Islet precursor cell (in vitro differentiated cells): ENCODE measurements at regions not wholly inside any gene's neighbourhood (a gene's known extent, or its start where the extent isn't known, plus 50 kb on each side); places are given as distances from the start of the nearest gene placed in this dataset.

Experiments
- DNase-seq: peaks from one replicate; pipeline ENCODE4 v3.0.0-alpha.2; 2018

DNA sequence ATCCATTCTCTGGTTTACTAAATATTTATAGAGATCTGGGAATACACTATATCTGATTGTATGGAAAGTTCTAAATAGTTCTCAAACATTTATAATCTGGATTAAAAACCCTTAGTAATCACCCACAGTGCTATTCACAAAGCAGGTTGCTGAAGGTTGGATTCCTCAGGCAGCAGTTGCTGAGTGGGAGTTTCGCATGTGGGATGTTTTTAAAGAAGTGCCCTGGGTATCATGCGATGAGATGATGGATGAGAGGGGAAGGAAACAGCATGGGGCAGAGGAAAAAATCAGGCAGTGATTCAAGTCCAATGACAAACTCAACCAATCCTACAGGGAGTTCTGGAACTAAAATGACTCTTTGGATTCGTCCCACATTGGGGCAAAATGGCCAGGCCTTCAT lies 85.3 kb upstream of the GALNT2 start:
- no peak for DNase-seq

- no peak for DNase-seq
Measured at GRCh38 chr1:229984310-229984991, 82.6 kb upstream of the GALNT2 start.

DNA sequence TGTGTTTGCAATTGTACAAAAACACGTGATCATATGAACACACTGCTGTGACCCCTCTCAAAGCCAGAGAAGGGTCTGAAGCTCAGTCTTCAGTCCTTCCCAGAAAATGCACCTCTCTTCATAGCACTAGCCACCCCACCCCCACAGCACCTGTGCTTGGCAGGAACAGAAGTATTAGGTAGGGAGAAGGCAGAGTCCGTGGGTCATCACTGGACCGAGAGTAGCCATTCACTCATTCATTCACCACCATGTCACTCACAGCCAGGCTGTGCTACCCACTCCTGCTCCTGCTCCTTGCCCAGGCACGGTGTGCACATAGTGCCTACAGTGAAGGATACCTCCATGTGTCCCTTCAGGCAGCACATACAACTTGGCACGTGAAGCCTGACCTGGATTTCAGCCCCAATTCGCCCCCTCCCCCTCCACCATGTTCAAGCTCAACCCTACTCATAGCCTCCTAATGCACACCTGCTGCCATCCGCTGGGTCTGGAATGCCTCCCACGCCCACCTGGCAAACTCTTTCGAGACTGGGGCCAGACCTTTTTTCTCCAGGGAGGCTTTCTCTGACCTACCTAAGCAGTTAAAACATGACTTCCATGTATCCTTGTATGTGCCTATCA lies 81.9 kb upstream of the GALNT2 start:
- DNase-seq = no peak

- DNase-seq = no peak
Measured at GRCh38 chr1:229985613-229986010, 81.4 kb upstream of the GALNT2 start.

DNA sequence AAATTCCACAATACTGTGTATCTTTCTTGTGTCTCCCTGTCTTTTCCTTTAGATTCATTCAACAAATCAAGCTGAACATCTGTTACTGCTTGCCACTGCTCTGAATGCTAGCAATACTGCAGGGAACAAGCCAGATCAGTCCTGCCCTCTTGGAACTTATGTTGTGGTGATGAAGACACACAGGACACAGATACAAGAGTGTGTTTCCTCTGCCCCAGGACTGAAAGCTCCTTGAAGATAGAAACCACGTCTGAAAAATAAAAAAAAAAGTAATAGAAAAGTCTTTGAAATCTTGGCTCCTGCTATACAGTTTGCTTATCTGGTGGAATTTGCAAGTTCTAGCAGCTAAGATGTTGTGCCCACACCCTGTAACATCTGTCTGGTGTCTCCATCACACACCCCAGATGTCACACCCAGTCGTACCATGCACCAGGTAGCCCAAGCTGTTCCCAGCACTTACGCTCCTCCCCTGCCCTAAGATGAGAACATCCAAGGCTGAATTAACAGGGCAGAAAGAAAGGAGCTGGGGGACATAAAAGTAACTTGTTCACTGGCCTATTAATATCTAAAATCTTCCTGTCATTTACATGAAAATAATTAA lies 80.2 kb upstream of the GALNT2 start:
- DNase-seq = no peak

- no peak for DNase-seq
Measured at GRCh38 chr1:229987953-229988352, 79.1 kb upstream of the GALNT2 start.

- DNase-seq = no peak
Measured at GRCh38 chr1:229988534-229988933, 78.5 kb upstream of the GALNT2 start.

DNA sequence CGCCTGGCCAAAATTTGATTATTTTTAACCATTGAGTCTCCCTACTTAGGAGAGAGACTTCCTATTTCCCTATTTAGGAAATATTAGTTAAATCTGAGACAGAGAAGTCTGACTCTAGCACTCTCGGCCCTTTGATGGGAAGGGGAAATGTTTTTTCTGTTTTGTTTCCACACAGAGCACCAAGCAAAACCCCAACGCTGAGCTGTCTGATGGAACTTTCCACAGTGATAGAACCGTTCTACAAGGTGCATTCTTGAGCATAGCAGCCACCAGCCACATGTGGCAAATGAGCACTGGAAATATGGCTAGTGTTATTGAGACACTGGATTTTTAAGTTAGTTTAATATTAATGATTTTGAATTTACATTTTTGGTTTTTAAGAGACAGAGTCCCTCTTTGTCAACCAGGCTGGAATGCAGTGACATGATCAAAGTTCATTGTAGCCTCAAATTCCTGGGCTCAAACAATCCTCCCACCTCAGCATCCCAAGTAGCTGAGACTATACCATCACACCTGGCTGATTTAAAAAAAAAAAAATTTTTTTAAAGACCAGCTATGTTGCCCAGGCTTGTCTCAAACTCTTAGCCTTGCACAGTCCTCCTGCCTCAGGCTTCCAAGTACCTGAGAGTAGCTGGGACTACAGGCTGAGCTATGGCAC lies 77.3 kb upstream of the GALNT2 start:
- no peak for DNase-seq

GRCh38 chr1:229990326-229990725 lies 76.7 kb upstream of the GALNT2 start:
- DNase-seq = no peak

- DNase-seq = no peak
Measured at GRCh38 chr1:229991104-229991513, 75.9 kb upstream of the GALNT2 start.

GRCh38 chr1:229991724-229992333 lies 75.2 kb upstream of the GALNT2 start:
- no peak for DNase-seq

- DNase-seq = no peak
Measured at GRCh38 chr1:229993060-229993459, 74.0 kb upstream of the GALNT2 start.

- no peak for DNase-seq
Measured at GRCh38 chr1:229993894-229994293, 73.1 kb upstream of the GALNT2 start.

- no peak for DNase-seq
Measured at GRCh38 chr1:229999004-229999670, 67.9 kb upstream of the GALNT2 start.

- DNase-seq = no peak
Measured at GRCh38 chr1:230000493-230001184, 66.4 kb upstream of the GALNT2 start.

- DNase-seq = no peak
Measured at GRCh38 chr1:230002164-230002803, 64.8 kb upstream of the GALNT2 start.

DNA sequence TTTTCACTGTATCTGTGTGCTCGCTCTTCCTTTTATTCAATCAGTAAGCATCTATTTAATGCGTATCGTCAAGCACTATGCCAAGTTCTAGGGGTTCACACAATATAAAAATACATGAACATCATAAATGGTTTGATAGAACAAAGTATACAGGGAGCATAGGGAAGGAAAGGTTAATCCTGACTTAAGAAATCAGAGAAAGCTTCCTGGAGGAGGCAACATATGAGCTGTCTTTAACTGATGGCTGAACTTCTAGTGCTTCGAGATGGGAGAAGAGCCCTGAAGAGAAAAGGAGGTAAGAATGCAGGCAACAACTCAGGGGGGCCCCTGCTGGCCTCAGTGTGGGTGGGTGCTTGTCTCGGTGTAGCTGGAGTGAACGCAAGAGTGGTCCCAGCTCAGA lies 63.6 kb upstream of the GALNT2 start:
- no peak for DNase-seq

DNA sequence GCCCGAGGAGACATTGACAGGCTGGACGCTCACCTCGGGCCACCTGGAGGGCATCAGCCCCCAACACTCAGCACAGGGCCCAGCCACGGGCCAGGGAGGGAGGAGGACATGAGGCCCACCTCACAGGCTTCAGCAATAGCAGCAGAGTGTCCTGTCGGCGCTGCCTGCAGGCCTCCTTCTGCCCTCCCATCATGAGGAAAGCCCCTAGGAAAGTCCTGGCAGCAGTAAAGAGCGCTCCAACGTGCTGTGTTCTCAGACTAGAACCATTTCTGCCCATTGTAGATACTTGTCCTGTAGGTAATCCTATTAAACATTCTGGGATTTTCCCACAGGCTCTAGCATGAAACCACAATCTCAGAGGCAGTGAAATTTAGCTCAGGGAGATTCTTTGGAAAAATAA lies 62.0 kb upstream of the GALNT2 start:
- no peak for DNase-seq

DNA sequence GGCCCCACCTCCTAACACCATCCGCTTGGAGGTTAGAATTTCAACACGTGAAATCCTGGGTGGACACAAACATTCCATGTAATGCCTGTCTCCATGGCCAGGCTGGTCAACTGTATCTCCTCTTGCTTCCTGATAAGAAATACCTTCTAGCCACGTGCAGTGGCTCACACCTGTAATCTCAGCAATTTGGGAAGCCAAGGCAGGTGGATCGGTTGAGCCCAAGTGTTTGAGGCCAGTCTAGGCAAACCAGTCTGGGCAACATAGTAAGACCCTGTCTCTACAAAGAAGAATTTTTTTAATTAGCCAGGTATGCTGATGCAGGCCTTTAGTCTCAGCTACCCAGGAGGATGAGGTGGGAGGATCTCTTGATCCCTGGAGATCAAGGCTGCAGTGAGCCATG lies 58.3 kb upstream of the GALNT2 start:
- DNase-seq = no peak

DNA sequence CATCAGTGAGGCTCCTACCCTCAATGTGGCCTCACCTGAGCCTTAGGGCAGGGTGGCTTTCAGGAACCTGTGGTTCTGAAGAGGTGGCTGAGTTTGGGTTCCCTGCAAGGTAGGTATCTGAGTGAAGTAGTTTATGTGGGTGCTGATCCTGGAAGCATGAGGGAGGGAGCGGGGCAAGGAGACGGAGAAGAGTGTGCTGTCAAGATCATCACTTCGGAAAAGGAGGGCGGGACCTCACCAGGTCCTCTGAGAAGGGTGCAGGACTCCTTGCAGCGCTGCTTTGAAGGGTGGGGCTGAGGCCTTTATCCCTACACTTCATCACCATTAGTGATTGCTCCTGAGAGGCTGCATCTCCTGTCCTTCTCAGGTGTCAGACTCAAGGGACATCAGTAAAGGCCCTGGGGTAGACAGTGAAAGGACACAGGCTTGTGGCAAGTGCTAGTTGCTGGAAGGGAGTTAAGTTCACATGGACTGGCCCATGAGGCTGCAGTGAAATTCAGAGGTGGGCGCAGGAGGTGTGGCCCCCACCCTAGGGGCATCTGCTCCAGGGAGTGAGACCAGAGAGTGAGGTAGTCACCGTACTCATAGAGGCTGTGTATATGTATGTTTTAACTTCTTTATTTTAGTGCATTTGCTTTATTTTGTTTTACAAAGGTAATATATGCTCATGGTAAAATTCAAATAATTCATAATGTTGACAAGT lies 57.3 kb upstream of the GALNT2 start:
- DNase-seq = no peak
